IMR-90 (cell line): ENCODE measurements at regions not wholly inside any gene's neighbourhood (a gene's known extent, or its start where the extent isn't known, plus 50 kb on each side); places are given as distances from the start of the nearest gene placed in this dataset.

ENCODE experiments used
- ATAC-seq: fragments of 200-7000 bp; cut with Tn5 transposase; 2 replicates; pipeline ENCODE4 v1.9.1; 2020; ENCODE audit warnings: low read depth, mild to moderate bottlenecking, moderate library complexity
- BruUV-seq: library from RNA; stranded (reverse); fragments of 400-500 nt; replicated peaks from 2 replicates; lab custom pipeline; 2021; lab: Mats Ljungman, UMichigan
- CTCF ChIA-PET: fragments of 300-600 bp; formaldehyde crosslinking; extraction: SDS; loops from one replicate; lab custom pipeline; 2021; ENCODE audit warnings: antibody characterized with exemption; lab: Yijun Ruan, JAX
- POLR2A ChIA-PET: fragments of 300-600 bp; sonication (Branson Sonifier 250); formaldehyde crosslinking; loops from one replicate; lab custom pipeline; 2022; ENCODE audit warnings: antibody characterized with exemption; ENCODE audit not compliant: unreplicated experiment; lab: Charles Lee
- DNase-seq: peaks from one replicate; pipeline ENCODE4 v3.0.0; 2013
- H2AFZ ChIP-seq: replicated peaks from 2 replicates; pipeline ENCODE3; 2013; ENCODE audit warnings: low read length, mild to moderate bottlenecking; ENCODE audit not compliant: poor library complexity
- H2AK5ac ChIP-seq: 2 replicates; pipeline ENCODE4 v1.6.1; 2013; ENCODE audit warnings: low read depth, low read length, inconsistent platforms
- H2AK9ac ChIP-seq: replicated peaks from 2 replicates; pipeline ENCODE3; 2013; ENCODE audit warnings: mild to moderate bottlenecking, low read depth, low read length, moderate library complexity; ENCODE audit not compliant: poor library complexity
- H2BK120ac ChIP-seq: 2 replicates; pipeline ENCODE4 v1.6.1; 2013; ENCODE audit warnings: low read depth, low read length, inconsistent platforms
- H2BK15ac ChIP-seq: 3 replicates; pipeline ENCODE4 v1.6.1; 2013; ENCODE audit warnings: low read depth, low read length, inconsistent platforms
- H2BK20ac ChIP-seq: 2 replicates; pipeline ENCODE4 v1.6.1; 2013; ENCODE audit warnings: low read depth, mild to moderate bottlenecking, inconsistent platforms, low read length, moderate library complexity
- H2BK5ac ChIP-seq: 2 replicates; pipeline ENCODE4 v1.6.1; 2013; ENCODE audit warnings: mild to moderate bottlenecking, low read depth, low read length, inconsistent platforms; ENCODE audit not compliant: poor library complexity, severe bottlenecking
- H3K14ac ChIP-seq: replicated peaks from 2 replicates; pipeline ENCODE4 v1.6.1; 2013; ENCODE audit warnings: low read depth, low read length, inconsistent platforms
- H3K18ac ChIP-seq: 2 replicates; pipeline ENCODE4 v1.6.1; 2013; ENCODE audit warnings: low read depth, low read length, control low read depth
- H3K23ac ChIP-seq: 2 replicates; pipeline ENCODE4 v1.6.1; 2013; ENCODE audit warnings: low read depth, low read length, inconsistent platforms
- H3K27ac ChIP-seq: 2 replicates; pipeline ENCODE4 v1.5.1; 2013; ENCODE audit warnings: mild to moderate bottlenecking, control low read depth, low read length; ENCODE audit not compliant: insufficient read depth
- H3K27me3 ChIP-seq: 2 replicates; pipeline ENCODE4 v1.6.1; 2013; ENCODE audit warnings: low read length; ENCODE audit not compliant: control insufficient read depth, insufficient read depth
- H3K36me3 ChIP-seq: 2 replicates; pipeline ENCODE4 v1.6.1; 2013; ENCODE audit warnings: low read length, mixed read lengths; ENCODE audit not compliant: control insufficient read depth, insufficient read depth
- H3K4ac ChIP-seq: 2 replicates; pipeline ENCODE4 v1.6.1; 2013; ENCODE audit warnings: low read depth, low read length, inconsistent platforms
- H3K4me1 ChIP-seq: 2 replicates; pipeline ENCODE4 v1.6.1; 2013; ENCODE audit warnings: low read length, mixed read lengths; ENCODE audit not compliant: control insufficient read depth, insufficient read depth
- H3K4me2 ChIP-seq: 2 replicates; pipeline ENCODE4 v1.6.1; 2013; ENCODE audit warnings: low read depth, mild to moderate bottlenecking, control low read depth, low read length, moderate library complexity
- H3K4me3 ChIP-seq: 2 replicates; pipeline ENCODE4 v1.5.1; 2013; ENCODE audit warnings: low read depth, mild to moderate bottlenecking, control low read depth, low read length, moderate library complexity; ENCODE audit not compliant: insufficient read depth
- H3K56ac ChIP-seq: 2 replicates; pipeline ENCODE4 v1.6.1; 2013; ENCODE audit warnings: low read length, inconsistent platforms; ENCODE audit not compliant: insufficient read depth; ENCODE audit errors: extremely low read depth
- H3K79me1 ChIP-seq, 2 experiments: 2 replicates each; pipeline ENCODE4 v1.6.1; 2013; ENCODE audit warnings: low read length in 2 of 2, inconsistent platforms in 1 of 2, low read depth in 1 of 2
- H3K9ac ChIP-seq: 2 replicates; pipeline ENCODE4 v1.6.1; 2013; ENCODE audit warnings: low read depth, low read length, control low read depth
- H3K9me1 ChIP-seq: 2 replicates; pipeline ENCODE4 v1.6.1; 2013; ENCODE audit warnings: low read length, inconsistent platforms; ENCODE audit not compliant: insufficient read depth
- H3K9me3 ChIP-seq: 2 replicates; pipeline ENCODE4 v1.6.1; 2013; ENCODE audit warnings: low read length; ENCODE audit not compliant: control insufficient read depth, insufficient read depth
- H4K20me1 ChIP-seq: 2 replicates; pipeline ENCODE4 v1.6.1; 2013; ENCODE audit warnings: low read length, inconsistent platforms; ENCODE audit not compliant: insufficient read depth
- H4K5ac ChIP-seq: 2 replicates; pipeline ENCODE4 v1.6.1; 2013; ENCODE audit warnings: mild to moderate bottlenecking, low read depth, low read length, control low read depth
- H4K8ac ChIP-seq, 2 experiments: 2 replicates each; pipeline ENCODE4 v1.6.1; 2013; ENCODE audit warnings: low read depth in 2 of 2, low read length in 2 of 2, control low read depth in 1 of 2, inconsistent platforms in 1 of 2
- H4K91ac ChIP-seq: 2 replicates; pipeline ENCODE4 v1.6.1; 2013; ENCODE audit warnings: low read depth, low read length, inconsistent platforms; ENCODE audit not compliant: insufficient read depth
- FOS ChIP-seq: fragments of 150-350 bp; IDR thresholded peaks from 2 replicates; pipeline ENCODE4 v1.6.1; 2016; ENCODE audit warnings: low read depth, low read length
- MXI1 ChIP-seq: IDR thresholded peaks from 2 replicates; pipeline ENCODE4 v1.6.1; 2012; ENCODE audit warnings: low read depth, mild to moderate bottlenecking, low read length, moderate library complexity, borderline replicate concordance
- WGBS, 2 experiments: methylation state at CpG; one replicate each; pipeline versions ENCODE4 v1.1.5 to v1.1.7; 2013; ENCODE audit warnings: missing lambda C conversion rate in 2 of 2; ENCODE audit not compliant: insufficient read length in 1 of 2; ENCODE audit errors: extremely low coverage in 2 of 2; 5-methylcytosine and 5-hydroxymethylcytosine counted together
- dilution Hi-C: fragments of 300-500 bp; cut with HindIII; formaldehyde crosslinking; loops from one replicate; pipeline ENCODE4 v1.14.3; 2018; ENCODE audit warnings: low sequenced_read_pairs; ENCODE audit not compliant: unreplicated experiment
- in situ Hi-C: fragments of 300-500 bp; cut with MboI; formaldehyde crosslinking; loops from 3 replicates; pipeline ENCODE4 v1.14.3; 2019; ENCODE audit warnings: low sequenced_read_pairs, inconsistent platforms, mixed read lengths
- intact Hi-C: fragments of 100-400 bp; cut with micrococcal nuclease; formaldehyde crosslinking; loops from 2 replicates; pipeline ENCODE4 v1.10.0; 2022

GRCh38 chr15:95857124-95857757 lies 473.3 kb upstream of the NR2F2 start:
- Histone ChIP-seq H4K20me1 (no peaks in the 10 kb centered on the region), H2BK20ac (peak overlapping the region; percentile 50; the same call in 1 of the 2 replicates), H3K4ac (peak overlapping the region; percentile 32; the same call in 1 of the 2 replicates), H4K91ac (no peak overlapping the region), H2BK120ac (peak overlapping the region; percentile 52; the same call in 1 of the 2 replicates), H3K23ac (0 out of 2 replicates have a peak overlapping the region, but pooled peaks have one; percentile 39), H3K56ac (no peak overlapping the region), H3K79me1 (no peaks in the 10 kb centered on the region), H3K9ac (no peak overlapping the region), H2BK15ac (0 out of 3 replicates have a peak overlapping the region, but pooled peaks have one; percentile 39), H3K4me1 (peaks cover 3% of the 10 kb centered on the region; the same call in 1 of the 2 replicates), H3K36me3 (no peaks in the 10 kb centered on the region), H3K18ac (peak overlapping the region; percentile 71; the same call in 1 of the 2 replicates), H2AK9ac (no peak overlapping the region), H2AK5ac (no peak overlapping the region), H3K4me2 (peak overlapping the region; percentile 55; the same call in 1 of the 2 replicates), H4K5ac (no peak overlapping the region), H2AFZ (no peak overlapping the region), H4K8ac (peak overlapping the region in 1 of 2 experiments; percentile 61; a peak in 1 of 4 replicates), H3K9me1 (no peaks in the 10 kb centered on the region), H3K14ac (no peak overlapping the region), H3K4me3 (no peak overlapping the region), H3K27me3 (no peaks in the 10 kb centered on the region), H3K27ac (no peak overlapping the region), H2BK5ac (no peak overlapping the region), H3K9me3 (no peaks in the 10 kb centered on the region)
- intact Hi-C loops (loop anchor here (10.0 kb wide), 1 partner anchor 468 kb away; no protein-coding TSS in a partner anchor), dilution Hi-C loops (no loop called here), in situ Hi-C loops (no loop called here)
- TF ChIP-seq MXI1: no peak
- TF ChIP-seq FOS: 0 out of 2 replicates have a peak, but pooled peaks have one; percentile 31
- BruUV-seq: no TSS peak
- ChIA-PET CTCF (no interaction called here), POLR2A (no interaction called here)
- 16% methylated on average over 4 of the region's 4 CpGs; no CpG with 5 or more reads in 1 of the 2 experiments for WGBS, 2 experiments
- DNase-seq (peak; percentile 90), ATAC-seq (peak; percentile 93)
